Natural killer cell (primary cell): ENCODE measurements at regions not wholly inside any gene's neighbourhood (a gene's known extent, or its start where the extent isn't known, plus 50 kb on each side); places are given as distances from the start of the nearest gene placed in this dataset.

Source experiments
- ATAC-seq, 3 donors: fragments of 150-1000 bp in 2 of 3; fragments of 200-7000 bp in 1 of 3; cut with Tn5 transposase; 1 replicate in 1 of 3; 2 replicates in 2 of 3; pipeline ENCODE4 v1.10.0; 2021; ENCODE audit warnings: mild to moderate bottlenecking in 2 of 3, moderate library complexity in 2 of 3
- DNase-seq, 2 donors: peaks; one replicate each; pipeline versions ENCODE4 v3.0.0 to v3.0.0-alpha.2; 2013 to 2021; ENCODE audit warnings: mixed read lengths in 1 of 2
- H3K27ac ChIP-seq: one replicate; pipeline ENCODE4 v1.5.1; 2013; ENCODE audit warnings: mild to moderate bottlenecking, low read length
- H3K27me3 ChIP-seq: one replicate; pipeline ENCODE4 v1.6.1; 2013; ENCODE audit warnings: low read length; ENCODE audit not compliant: control insufficient read depth, insufficient read depth
- H3K36me3 ChIP-seq: one replicate; pipeline ENCODE4 v1.6.1; 2013; ENCODE audit warnings: low read length; ENCODE audit not compliant: control insufficient read depth, insufficient read depth
- H3K4me1 ChIP-seq: one replicate; pipeline ENCODE4 v1.6.1; 2013; ENCODE audit warnings: low read length; ENCODE audit not compliant: control insufficient read depth, insufficient read depth
- H3K4me3 ChIP-seq: one replicate; pipeline ENCODE4 v1.5.1; 2013; ENCODE audit warnings: low read length
- H3K9me3 ChIP-seq: one replicate; pipeline ENCODE4 v1.6.1; 2013; ENCODE audit warnings: low read length; ENCODE audit not compliant: control insufficient read depth, insufficient read depth
- H3K27ac Mint-ChIP-seq, 2 donors: one replicate each; pipeline ENCODE4 v1.8.0; 2022; ENCODE audit warnings: mild to moderate bottlenecking in 2 of 2, mixed read lengths in 2 of 2, moderate library complexity in 1 of 2
- H3K27me3 Mint-ChIP-seq, 2 donors: one replicate each; pipeline ENCODE4 v1.8.0; 2022; ENCODE audit warnings: low read depth in 2 of 2, mixed read lengths in 2 of 2
- H3K36me3 Mint-ChIP-seq: one replicate; pipeline ENCODE4 v1.8.0; 2022; ENCODE audit warnings: mixed read lengths
- H3K4me1 Mint-ChIP-seq, 2 donors: one replicate each; pipeline ENCODE4 v1.8.0; 2022; ENCODE audit warnings: mixed read lengths in 2 of 2
- H3K4me3 Mint-ChIP-seq: one replicate; pipeline ENCODE4 v1.8.0; 2022; ENCODE audit warnings: mild to moderate bottlenecking, moderate library complexity, mixed read lengths
- H3K9me3 Mint-ChIP-seq, 2 donors: one replicate each; pipeline ENCODE4 v1.8.0; 2022; ENCODE audit warnings: mixed read lengths in 2 of 2
- WGBS: methylation state at CpG from one replicate; pipeline ENCODE4 v1.1.7; 2013; ENCODE audit warnings: missing lambda C conversion rate; ENCODE audit not compliant: insufficient coverage; 5-methylcytosine and 5-hydroxymethylcytosine counted together
- intact Hi-C: fragments of 100-400 bp; cut with micrococcal nuclease; formaldehyde crosslinking; loops from one replicate; pipeline ENCODE4 v1.14.2; 2022
- TF ChIP-seq, protein P1 (sequence below): fragments of 200-600 bp; IDR thresholded peaks from one replicate; pipeline ENCODE4 v1.8.0; 2022; ENCODE audit warnings: antibody characterized with exemption

DNA sequence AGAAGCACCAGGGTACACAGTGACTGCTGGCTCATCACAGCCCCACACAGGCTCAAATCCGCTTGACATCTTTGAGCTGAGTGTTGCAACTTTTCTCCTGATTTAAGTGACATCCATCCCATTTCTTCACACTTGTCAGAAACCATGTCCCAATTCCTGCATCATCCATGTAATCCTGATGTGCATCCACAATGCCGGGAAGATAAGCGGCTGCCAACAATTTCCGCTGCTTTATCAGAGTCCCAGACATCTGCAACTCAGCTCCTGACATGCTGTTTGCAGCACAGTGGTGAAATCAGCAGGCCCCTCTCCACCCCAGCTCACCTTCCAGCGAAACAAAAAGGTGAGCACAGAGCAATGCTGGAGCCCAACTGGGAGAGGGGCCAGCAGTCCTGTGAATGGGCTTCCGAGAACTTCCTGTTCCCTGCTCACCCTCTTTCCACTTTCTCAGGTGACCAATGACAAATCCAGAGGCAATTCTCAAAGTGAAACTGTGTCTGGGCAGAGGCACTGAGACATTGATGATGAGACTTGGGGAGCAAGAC lies 581.0 kb downstream of the AJAP1 start:
- Mint-ChIP-seq H3K27me3 (peaks cover 18 to 21% of the 10 kb centered on the region in 2 donors), H3K36me3 (no peaks in the 10 kb centered on the region), H3K4me1 (no peaks in the 10 kb centered on the region), H3K4me3 (no peak overlapping the region), H3K27ac (no peak overlapping the region), H3K9me3 (peaks cover 3% of the 10 kb centered on the region in 2 donors)
- TF ChIP-seq, protein P1, sequence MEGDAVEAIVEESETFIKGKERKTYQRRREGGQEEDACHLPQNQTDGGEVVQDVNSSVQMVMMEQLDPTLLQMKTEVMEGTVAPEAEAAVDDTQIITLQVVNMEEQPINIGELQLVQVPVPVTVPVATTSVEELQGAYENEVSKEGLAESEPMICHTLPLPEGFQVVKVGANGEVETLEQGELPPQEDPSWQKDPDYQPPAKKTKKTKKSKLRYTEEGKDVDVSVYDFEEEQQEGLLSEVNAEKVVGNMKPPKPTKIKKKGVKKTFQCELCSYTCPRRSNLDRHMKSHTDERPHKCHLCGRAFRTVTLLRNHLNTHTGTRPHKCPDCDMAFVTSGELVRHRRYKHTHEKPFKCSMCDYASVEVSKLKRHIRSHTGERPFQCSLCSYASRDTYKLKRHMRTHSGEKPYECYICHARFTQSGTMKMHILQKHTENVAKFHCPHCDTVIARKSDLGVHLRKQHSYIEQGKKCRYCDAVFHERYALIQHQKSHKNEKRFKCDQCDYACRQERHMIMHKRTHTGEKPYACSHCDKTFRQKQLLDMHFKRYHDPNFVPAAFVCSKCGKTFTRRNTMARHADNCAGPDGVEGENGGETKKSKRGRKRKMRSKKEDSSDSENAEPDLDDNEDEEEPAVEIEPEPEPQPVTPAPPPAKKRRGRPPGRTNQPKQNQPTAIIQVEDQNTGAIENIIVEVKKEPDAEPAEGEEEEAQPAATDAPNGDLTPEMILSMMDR, result no peak
- ATAC-seq (no peak), DNase-seq (no peak)
- H3K27me3 ChIP-seq, result no peaks in the 10 kb centered on the region
- no peaks in the 10 kb centered on the region for H3K9me3 ChIP-seq
- WGBS, result 81% methylated on average over 6 of the region's 6 CpGs
- no peaks in the 10 kb centered on the region for H3K36me3 ChIP-seq
- no peaks in the 10 kb centered on the region for H3K4me1 ChIP-seq
- H3K27ac ChIP-seq, result no peak overlapping the region
- no peak overlapping the region for H3K4me3 ChIP-seq
- intact Hi-C loops, result no loop called here

DNA sequence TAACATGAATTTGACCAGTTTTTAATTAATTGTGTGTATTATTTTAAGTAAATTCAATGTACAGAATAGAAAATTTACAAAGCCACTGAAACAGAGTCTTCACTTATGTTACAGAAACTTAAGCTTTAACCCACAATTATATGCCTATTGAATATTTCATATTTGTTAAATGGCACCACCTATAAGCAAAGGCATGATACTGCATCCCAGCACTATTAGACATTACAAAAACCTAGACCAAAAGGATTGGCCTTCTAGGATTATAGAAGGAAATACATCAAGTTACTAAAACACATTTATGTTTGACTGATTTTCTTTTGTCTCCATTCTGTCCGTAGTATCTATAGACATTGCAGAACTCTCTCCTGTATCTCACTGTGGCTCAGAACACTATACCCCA lies 578.1 kb downstream of the AJAP1 start:
- peaks cover 3% of the 10 kb centered on the region in 2 donors for H3K9me3 Mint-ChIP-seq
- H3K4me3 Mint-ChIP-seq, result no peak overlapping the region
- no peaks in the 10 kb centered on the region for H3K36me3 ChIP-seq
- H3K27me3 Mint-ChIP-seq, result peaks cover 20 to 43% of the 10 kb centered on the region in 2 donors
- DNase-seq (no peak), ATAC-seq (no peak)
- TF ChIP-seq, protein P1, result no peak
- no peaks in the 10 kb centered on the region for H3K4me1 ChIP-seq
- 100% methylated on average over 1 of the region's 1 CpG for WGBS
- H3K9me3 ChIP-seq, result no peaks in the 10 kb centered on the region
- H3K27me3 ChIP-seq, result no peaks in the 10 kb centered on the region
- H3K27ac Mint-ChIP-seq, result no peak overlapping the region
- H3K27ac ChIP-seq, result no peak overlapping the region
- H3K4me1 Mint-ChIP-seq, result no peaks in the 10 kb centered on the region
- H3K4me3 ChIP-seq, result no peak overlapping the region
- intact Hi-C loops, result no loop called here
- H3K36me3 Mint-ChIP-seq, result no peaks in the 10 kb centered on the region

DNA sequence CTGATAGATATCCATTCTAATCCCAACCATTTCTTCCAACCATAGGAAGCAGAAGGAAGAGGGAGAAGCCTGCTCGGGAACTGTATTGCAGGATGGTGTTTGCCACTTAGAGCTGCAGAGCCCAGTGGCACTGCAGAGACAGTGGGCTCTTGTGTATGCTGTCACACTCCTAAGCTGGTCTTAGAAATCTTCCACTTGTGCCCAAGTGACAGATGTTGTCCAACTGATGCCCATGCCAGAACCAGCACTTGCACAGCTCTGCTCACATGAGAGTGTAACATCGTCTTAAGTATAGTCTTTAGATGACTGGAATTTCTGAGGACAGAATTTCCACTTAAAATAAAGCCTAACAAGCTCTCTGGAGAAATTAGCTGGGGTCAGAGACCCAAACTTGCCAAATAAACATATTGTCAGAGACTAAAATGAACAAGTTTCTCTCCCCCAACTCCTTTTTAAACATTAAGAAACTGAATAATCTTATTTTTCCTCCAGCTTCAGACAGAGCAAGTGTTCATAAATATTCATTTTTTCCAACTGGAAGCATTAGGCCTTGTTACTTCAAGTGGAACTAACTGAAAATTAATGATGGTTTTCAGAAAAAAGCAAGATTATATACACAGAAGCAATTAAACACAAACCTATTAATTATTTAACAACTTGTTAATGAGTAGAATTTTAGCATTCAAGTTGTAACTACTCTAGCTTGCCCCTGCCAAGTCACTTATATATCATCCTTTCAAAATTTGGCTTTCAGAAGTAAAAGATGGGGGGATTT lies 577.3 kb downstream of the AJAP1 start:
- no peaks in the 10 kb centered on the region for H3K27me3 ChIP-seq
- H3K36me3 ChIP-seq, result no peaks in the 10 kb centered on the region
- no peak for ATAC-seq
- TF ChIP-seq, protein P1, result no peak
- H3K27ac Mint-ChIP-seq, result no peak overlapping the region
- H3K9me3 Mint-ChIP-seq, result peaks cover 3% of the 10 kb centered on the region in 2 donors
- H3K4me1 Mint-ChIP-seq, result no peaks in the 10 kb centered on the region
- H3K9me3 ChIP-seq, result no peaks in the 10 kb centered on the region
- no peaks in the 10 kb centered on the region for H3K36me3 Mint-ChIP-seq
- no peak overlapping the region for H3K4me3 ChIP-seq
- no peak for DNase-seq
- H3K27ac ChIP-seq, result no peak overlapping the region
- 69% methylated on average over 1 of the region's 2 CpGs for WGBS
- H3K4me3 Mint-ChIP-seq, result no peak overlapping the region
- no peaks in the 10 kb centered on the region for H3K4me1 ChIP-seq
- peaks cover 20 to 43% of the 10 kb centered on the region in 2 donors for H3K27me3 Mint-ChIP-seq
- intact Hi-C loops, result no loop called here
